ENCODE measurements at regions not wholly inside any gene's neighbourhood (a gene's known extent, or its start where the extent isn't known, plus 50 kb on each side); places are given as distances from the start of the nearest gene placed in this dataset.

DNA sequence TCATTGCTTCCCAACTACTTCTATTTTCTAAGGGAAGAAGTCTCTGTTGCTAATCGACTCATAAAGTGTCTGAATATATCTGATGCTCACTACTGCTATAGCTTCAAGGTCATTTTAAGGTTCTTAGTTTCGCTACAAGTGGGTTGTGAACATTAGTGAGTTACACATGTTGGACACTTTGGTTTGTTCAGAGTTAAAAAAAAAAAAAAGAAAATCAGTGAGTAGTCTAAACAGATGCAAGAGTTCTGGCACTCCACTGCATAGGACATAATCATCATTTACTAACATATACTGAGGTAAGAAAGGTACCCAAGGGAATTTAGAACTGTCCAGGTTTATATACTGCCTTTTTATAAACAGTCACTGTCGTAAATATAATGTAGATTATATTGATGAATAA lies 108.8 kb downstream of the KLF12 start:
- Histone ChIP-seq H3K4me1 (ENCODE audit: control insufficient read depth, insufficient read depth, low read length) (peaks cover 16% of the 10 kb centered on the region), H3K27ac (ENCODE audit: low read length) (no peak overlapping the region), H3K9me3 (ENCODE audit: control insufficient read depth, low read depth, low read length) (peaks cover 4% of the 10 kb centered on the region), H3K27me3 (ENCODE audit: control insufficient read depth, insufficient read depth, low read length) (no peaks in the 10 kb centered on the region), H3K4me3 (ENCODE audit: low read length) (no peak overlapping the region), H3K36me3 (ENCODE audit: control insufficient read depth, insufficient read depth, low read length) (no peaks in the 10 kb centered on the region)
- no peak for DNase-seq
- no CpG with 5 or more reads among the region's 3 CpGs for WGBS (ENCODE audit: insufficient coverage, low lambda C conversion rate)

DNA sequence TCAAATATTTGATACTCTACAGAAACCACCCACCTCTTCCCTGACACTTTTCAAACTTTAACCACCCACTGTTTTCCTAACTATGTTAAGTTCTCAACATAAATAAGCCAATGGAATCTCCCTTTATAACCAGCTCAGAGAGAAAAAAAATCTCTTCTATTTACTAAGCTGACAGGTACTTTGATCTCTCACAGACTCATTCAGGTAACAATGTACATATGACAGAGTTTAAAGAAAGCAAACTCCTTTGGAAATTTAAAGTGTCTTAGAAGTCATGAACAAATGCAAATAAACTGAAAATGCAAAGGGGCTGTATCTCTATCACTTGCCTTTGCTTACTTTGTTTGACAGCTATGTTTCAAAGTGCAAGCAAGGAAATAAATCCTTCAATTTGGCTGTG lies 109.3 kb downstream of the KLF12 start:
- Histone ChIP-seq H3K9me3 (ENCODE audit: control insufficient read depth, low read depth, low read length) (peaks cover 4% of the 10 kb centered on the region), H3K4me3 (ENCODE audit: low read length) (no peak overlapping the region), H3K4me1 (ENCODE audit: control insufficient read depth, insufficient read depth, low read length) (peaks cover 16% of the 10 kb centered on the region), H3K36me3 (ENCODE audit: control insufficient read depth, insufficient read depth, low read length) (no peaks in the 10 kb centered on the region), H3K27me3 (ENCODE audit: control insufficient read depth, insufficient read depth, low read length) (no peaks in the 10 kb centered on the region), H3K27ac (ENCODE audit: low read length) (no peak overlapping the region)
- DNase-seq: peak; percentile 25 to 70

DNA sequence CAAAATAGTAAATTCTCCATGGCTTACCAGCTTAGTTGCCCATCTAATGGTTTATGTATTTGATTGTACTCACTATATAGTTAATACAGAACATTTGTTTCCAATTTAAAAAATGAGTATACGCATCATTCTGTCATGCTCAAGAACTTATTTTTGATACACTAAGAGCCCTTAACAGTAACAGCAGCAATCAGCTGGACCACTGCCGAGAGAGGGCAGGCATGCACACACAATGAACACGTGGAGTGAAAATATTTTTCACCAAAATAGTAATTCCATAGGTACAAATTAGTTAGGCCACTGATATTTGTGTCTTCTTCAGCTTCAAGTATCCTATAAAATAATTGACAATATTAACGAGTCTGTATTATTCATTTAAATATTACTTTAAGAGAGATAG lies 109.9 kb downstream of the KLF12 start:
- Histone ChIP-seq H3K4me3 (ENCODE audit: low read length) (no peak overlapping the region), H3K36me3 (ENCODE audit: control insufficient read depth, insufficient read depth, low read length) (no peaks in the 10 kb centered on the region), H3K4me1 (ENCODE audit: control insufficient read depth, insufficient read depth, low read length) (peaks cover 16% of the 10 kb centered on the region), H3K27me3 (ENCODE audit: control insufficient read depth, insufficient read depth, low read length) (no peaks in the 10 kb centered on the region), H3K9me3 (ENCODE audit: control insufficient read depth, low read depth, low read length) (peaks cover 4% of the 10 kb centered on the region), H3K27ac (ENCODE audit: low read length) (no peak overlapping the region)
- 79% methylated on average over 2 of the region's 4 CpGs for WGBS (ENCODE audit: insufficient coverage, low lambda C conversion rate)
- DNase-seq: no peak

DNA sequence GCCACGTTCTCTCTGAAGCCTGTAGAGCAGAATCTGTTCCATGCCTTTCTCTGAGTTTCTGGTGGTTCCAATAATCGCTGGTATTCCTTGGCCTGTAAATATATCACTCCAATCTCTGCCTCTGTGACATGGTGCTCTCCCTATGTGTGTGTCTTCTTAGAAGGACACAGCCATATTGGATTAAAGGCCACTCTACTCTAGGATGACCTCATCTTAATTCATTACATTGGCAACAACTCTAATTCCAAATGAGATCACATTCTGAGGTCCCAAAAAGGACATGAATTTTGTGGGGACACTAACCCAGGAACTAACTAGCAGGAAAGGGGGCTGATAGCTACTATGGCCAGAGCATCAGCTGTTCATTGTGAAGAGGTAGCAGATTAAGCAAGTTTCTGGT lies 110.7 kb downstream of the KLF12 start:
- Histone ChIP-seq H3K36me3 (ENCODE audit: control insufficient read depth, insufficient read depth, low read length) (no peaks in the 10 kb centered on the region), H3K27me3 (ENCODE audit: control insufficient read depth, insufficient read depth, low read length) (no peaks in the 10 kb centered on the region), H3K27ac (ENCODE audit: low read length) (no peak overlapping the region), H3K4me1 (ENCODE audit: control insufficient read depth, insufficient read depth, low read length) (peaks cover 16% of the 10 kb centered on the region), H3K4me3 (ENCODE audit: low read length) (no peak overlapping the region), H3K9me3 (ENCODE audit: control insufficient read depth, low read depth, low read length) (peaks cover 4% of the 10 kb centered on the region)
- no CpG with 5 or more reads among the region's 2 CpGs for WGBS (ENCODE audit: insufficient coverage, low lambda C conversion rate)
- DNase-seq: no peak

DNA sequence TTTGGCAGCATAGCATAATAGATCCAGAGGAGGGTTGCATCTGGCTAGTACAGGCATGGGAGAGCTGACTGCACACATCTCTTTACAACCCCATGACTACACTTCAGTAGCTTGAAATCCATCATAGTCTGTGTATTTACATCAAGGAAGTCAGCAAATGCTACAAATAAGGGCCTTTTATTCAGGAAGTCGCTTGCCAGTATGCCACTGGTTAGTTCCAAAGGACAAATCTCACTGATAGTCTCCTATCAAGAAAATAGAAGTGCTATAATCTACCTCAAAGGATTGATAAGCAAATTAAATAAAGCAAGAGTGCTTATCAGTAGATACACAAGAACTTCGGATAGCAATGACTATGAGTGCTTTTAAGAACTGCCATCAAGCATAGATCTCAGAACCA lies 112.7 kb downstream of the KLF12 start:
- Histone ChIP-seq H3K9me3 (ENCODE audit: control insufficient read depth, low read depth, low read length) (peaks cover 4% of the 10 kb centered on the region), H3K4me3 (ENCODE audit: low read length) (no peak overlapping the region), H3K4me1 (ENCODE audit: control insufficient read depth, insufficient read depth, low read length) (peaks cover 16% of the 10 kb centered on the region), H3K27me3 (ENCODE audit: control insufficient read depth, insufficient read depth, low read length) (no peaks in the 10 kb centered on the region), H3K36me3 (ENCODE audit: control insufficient read depth, insufficient read depth, low read length) (no peaks in the 10 kb centered on the region), H3K27ac (ENCODE audit: low read length) (no peak overlapping the region)
- peak; percentile 16 to 56 for DNase-seq
- 10% methylated on average over 1 of the region's 2 CpGs for WGBS (ENCODE audit: insufficient coverage, low lambda C conversion rate)

DNA sequence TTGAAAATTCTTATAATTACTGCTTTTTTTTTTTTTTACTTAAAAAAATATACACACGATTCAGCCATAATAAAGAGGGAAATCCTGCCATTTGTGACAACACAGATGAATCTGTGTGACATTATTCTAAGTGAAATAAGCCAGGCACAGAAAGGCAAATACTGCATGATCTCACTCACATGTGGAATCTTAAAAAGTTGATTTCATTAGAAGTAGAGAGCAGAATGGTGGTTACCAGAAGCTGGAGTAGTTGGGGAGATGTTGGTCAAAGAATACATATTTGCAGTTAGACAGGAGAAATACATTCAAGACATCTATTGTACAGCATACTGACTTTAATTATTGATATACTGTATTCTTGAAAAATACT lies 116.2 kb downstream of the KLF12 start:
- WGBS (ENCODE audit: insufficient coverage, low lambda C conversion rate): 100% methylated on average over 1 of the region's 1 CpG
- Histone ChIP-seq H3K27me3 (ENCODE audit: control insufficient read depth, insufficient read depth, low read length) (no peaks in the 10 kb centered on the region), H3K9me3 (ENCODE audit: control insufficient read depth, low read depth, low read length) (peaks cover 4% of the 10 kb centered on the region), H3K27ac (ENCODE audit: low read length) (no peak overlapping the region), H3K4me1 (ENCODE audit: control insufficient read depth, insufficient read depth, low read length) (peaks cover 4% of the 10 kb centered on the region), H3K36me3 (ENCODE audit: control insufficient read depth, insufficient read depth, low read length) (no peaks in the 10 kb centered on the region), H3K4me3 (ENCODE audit: low read length) (no peak overlapping the region)
- DNase-seq: no peak

DNA sequence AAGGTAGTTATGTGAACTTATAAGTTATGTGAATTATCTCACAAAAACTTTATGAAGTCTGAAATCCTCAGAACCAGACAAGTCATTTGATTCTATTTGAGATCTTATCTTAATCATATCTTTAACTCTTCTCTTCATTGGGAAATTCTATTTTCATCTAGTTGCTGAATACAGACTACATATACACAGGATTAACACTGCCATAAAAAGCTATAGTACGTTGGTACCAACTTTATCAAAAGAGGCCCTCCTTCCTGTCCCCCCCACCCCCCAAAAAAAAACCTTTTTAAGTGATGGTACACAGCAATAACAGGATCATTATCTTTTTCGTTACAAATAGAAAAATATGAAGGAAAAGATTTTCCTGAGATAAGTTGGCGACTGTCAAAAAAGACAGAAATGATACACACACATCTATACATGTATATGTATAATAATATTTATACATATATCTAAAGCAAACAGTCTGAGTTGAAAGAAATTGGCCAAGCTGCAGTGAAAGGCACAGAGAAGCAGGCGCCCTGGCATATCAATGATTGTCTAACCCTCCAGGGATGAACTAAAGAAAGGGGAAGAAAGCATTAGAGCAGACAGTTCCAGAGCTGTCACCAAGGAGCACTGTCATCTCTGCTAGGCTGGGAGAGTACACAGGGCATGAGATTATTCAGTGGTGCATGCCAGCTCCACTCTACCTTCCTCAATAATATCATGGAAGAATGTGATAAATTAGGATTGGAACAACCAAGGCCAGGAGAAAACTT lies 116.7 kb downstream of the KLF12 start:
- Histone ChIP-seq H3K27ac (ENCODE audit: low read length) (no peak overlapping the region), H3K4me1 (ENCODE audit: control insufficient read depth, insufficient read depth, low read length) (peaks cover 4% of the 10 kb centered on the region), H3K4me3 (ENCODE audit: low read length) (no peak overlapping the region), H3K27me3 (ENCODE audit: control insufficient read depth, insufficient read depth, low read length) (no peaks in the 10 kb centered on the region), H3K9me3 (ENCODE audit: control insufficient read depth, low read depth, low read length) (no peaks in the 10 kb centered on the region), H3K36me3 (ENCODE audit: control insufficient read depth, insufficient read depth, low read length) (no peaks in the 10 kb centered on the region)
- 20% methylated on average over 2 of the region's 4 CpGs for WGBS (ENCODE audit: insufficient coverage, low lambda C conversion rate)
- DNase-seq: no peak

DNA sequence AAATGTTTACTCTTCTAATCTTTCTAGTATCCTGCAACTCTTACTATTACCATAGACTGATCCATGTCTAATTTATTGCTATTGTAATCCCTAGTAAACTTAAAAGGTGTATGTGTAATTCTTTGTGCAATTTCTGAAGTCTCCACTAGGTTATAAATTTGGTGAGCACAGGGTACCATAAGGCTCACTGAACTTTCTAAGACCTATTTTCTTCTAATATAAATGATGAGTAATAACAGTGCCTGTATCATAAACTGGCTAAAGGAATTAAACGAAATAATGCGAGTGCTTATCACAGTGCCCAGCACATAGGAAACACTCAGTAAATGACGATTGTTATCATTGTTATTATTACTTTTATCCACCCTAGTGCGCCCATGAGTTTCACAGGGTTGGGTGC lies 119.1 kb downstream of the KLF12 start:
- Histone ChIP-seq H3K27ac (ENCODE audit: low read length) (no peak overlapping the region), H3K9me3 (ENCODE audit: control insufficient read depth, low read depth, low read length) (no peaks in the 10 kb centered on the region), H3K27me3 (ENCODE audit: control insufficient read depth, insufficient read depth, low read length) (no peaks in the 10 kb centered on the region), H3K4me1 (ENCODE audit: control insufficient read depth, insufficient read depth, low read length) (no peaks in the 10 kb centered on the region), H3K4me3 (ENCODE audit: low read length) (no peak overlapping the region), H3K36me3 (ENCODE audit: control insufficient read depth, insufficient read depth, low read length) (no peaks in the 10 kb centered on the region)
- DNase-seq: no peak
- WGBS (ENCODE audit: insufficient coverage, low lambda C conversion rate): 94% methylated on average over 3 of the region's 4 CpGs

DNA sequence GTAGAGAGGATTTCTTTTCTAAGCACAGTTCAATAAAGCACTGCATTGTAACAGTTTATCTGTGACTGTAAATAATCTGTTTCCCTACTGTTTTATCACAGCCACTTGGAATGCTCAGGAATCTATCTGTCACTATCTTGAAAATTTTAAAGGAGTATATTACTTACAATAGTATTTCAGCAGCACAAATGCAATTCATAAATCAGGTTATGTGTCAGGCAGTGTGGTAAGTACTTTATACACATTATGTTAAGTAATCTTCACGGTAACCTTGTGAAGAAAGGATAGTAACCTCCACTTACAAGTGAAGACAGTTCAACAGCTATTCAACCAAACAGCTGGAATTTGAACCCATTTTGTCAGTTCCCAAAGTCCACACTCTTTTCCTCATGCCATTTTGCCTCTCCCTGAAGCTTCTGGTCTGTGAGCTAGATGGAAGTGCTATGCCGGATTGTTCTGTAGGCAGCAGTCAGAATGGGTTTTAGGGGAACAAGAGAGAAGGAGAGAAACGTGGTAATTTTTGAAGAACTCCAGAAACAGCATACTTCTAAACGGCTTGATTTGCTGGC lies 125.0 kb downstream of the KLF12 start:
- DNase-seq: peak; percentile 32 to 65
- no peaks in the 10 kb centered on the region for H3K27me3 ChIP-seq (ENCODE audit: control insufficient read depth, insufficient read depth, low read length)
- no peak overlapping the region for H3K27ac ChIP-seq (ENCODE audit: low read length)
- no peaks in the 10 kb centered on the region for H3K36me3 ChIP-seq (ENCODE audit: control insufficient read depth, insufficient read depth, low read length)
- H3K9me3 ChIP-seq (ENCODE audit: control insufficient read depth, low read depth, low read length): no peaks in the 10 kb centered on the region
- H3K4me3 ChIP-seq (ENCODE audit: low read length): no peak overlapping the region
- no peaks in the 10 kb centered on the region for H3K4me1 ChIP-seq (ENCODE audit: control insufficient read depth, insufficient read depth, low read length)
- 82% methylated on average over 2 of the region's 4 CpGs for WGBS (ENCODE audit: insufficient coverage, low lambda C conversion rate)

DNA sequence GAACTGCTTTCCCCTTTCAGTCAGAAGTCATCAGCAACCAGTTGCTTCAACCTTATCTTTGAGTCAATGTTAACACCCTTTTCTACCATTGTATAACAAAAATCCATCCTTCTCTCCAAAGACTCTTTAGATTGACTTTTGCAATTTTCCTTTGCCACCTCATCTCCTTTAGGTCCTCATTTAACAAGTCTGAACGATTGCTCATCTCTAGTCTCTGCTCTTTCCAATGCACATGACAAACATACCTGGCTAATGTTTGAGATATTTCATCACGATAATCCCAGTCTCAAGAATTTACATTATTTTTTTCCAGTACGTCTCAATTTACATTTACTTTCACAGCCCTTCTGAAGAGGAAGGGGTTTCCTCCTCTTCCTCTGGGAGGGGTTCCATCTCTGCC lies 127.5 kb downstream of the KLF12 start:
- no peaks in the 10 kb centered on the region for H3K36me3 ChIP-seq (ENCODE audit: control insufficient read depth, insufficient read depth, low read length)
- H3K27ac ChIP-seq (ENCODE audit: low read length): no peak overlapping the region
- no peaks in the 10 kb centered on the region for H3K4me1 ChIP-seq (ENCODE audit: control insufficient read depth, insufficient read depth, low read length)
- DNase-seq: no peak
- H3K4me3 ChIP-seq (ENCODE audit: low read length): no peak overlapping the region
- 87% methylated on average over 2 of the region's 3 CpGs for WGBS (ENCODE audit: insufficient coverage, low lambda C conversion rate)
- H3K9me3 ChIP-seq (ENCODE audit: control insufficient read depth, low read depth, low read length): no peaks in the 10 kb centered on the region
- H3K27me3 ChIP-seq (ENCODE audit: control insufficient read depth, insufficient read depth, low read length): no peaks in the 10 kb centered on the region
